GM12891 (cell line): ENCODE measurements at regions not wholly inside any gene's neighbourhood (a gene's known extent, or its start where the extent isn't known, plus 50 kb on each side); places are given as distances from the start of the nearest gene placed in this dataset.

Experiments used
- DNase-seq: peaks from one replicate; pipeline ENCODE4 v3.0.0; 2011; ENCODE audit warnings: low spot score; ENCODE audit not compliant: insufficient read length
- FAIRE-seq: peaks from 2 replicates; lab custom pipeline; 2011; peaks lifted over from hg19 to GRCh38; lab: Jason Lieb, UNC
- PAX5 ChIP-seq: IDR thresholded peaks from 2 replicates; pipeline ENCODE4 v1.6.1; 2011; ENCODE audit warnings: low read length, moderate library complexity, mild to moderate bottlenecking; ENCODE audit not compliant: insufficient read depth, severe bottlenecking
- POLR2A ChIP-seq: IDR thresholded peaks from 2 replicates; pipeline ENCODE4 v1.6.1; 2011; ENCODE audit warnings: low read depth, low read length, control low read depth
- POLR2AphosphoS5 ChIP-seq: IDR thresholded peaks from 2 replicates; pipeline ENCODE4 v1.6.1; 2011; ENCODE audit warnings: low read depth, low read length, control low read depth
- POU2F2 ChIP-seq: IDR thresholded peaks from 2 replicates; pipeline ENCODE4 v1.6.1; 2011; ENCODE audit warnings: low read depth, mild to moderate bottlenecking, control low read depth, low read length, moderate library complexity
- SPI1 ChIP-seq: IDR thresholded peaks from 2 replicates; pipeline ENCODE4 v1.6.1; 2011; ENCODE audit warnings: low read depth, low read length, control low read depth
- TAF1 ChIP-seq: IDR thresholded peaks from 2 replicates; pipeline ENCODE4 v1.6.1; 2011; ENCODE audit warnings: low read depth, low read length, control low read depth

DNA sequence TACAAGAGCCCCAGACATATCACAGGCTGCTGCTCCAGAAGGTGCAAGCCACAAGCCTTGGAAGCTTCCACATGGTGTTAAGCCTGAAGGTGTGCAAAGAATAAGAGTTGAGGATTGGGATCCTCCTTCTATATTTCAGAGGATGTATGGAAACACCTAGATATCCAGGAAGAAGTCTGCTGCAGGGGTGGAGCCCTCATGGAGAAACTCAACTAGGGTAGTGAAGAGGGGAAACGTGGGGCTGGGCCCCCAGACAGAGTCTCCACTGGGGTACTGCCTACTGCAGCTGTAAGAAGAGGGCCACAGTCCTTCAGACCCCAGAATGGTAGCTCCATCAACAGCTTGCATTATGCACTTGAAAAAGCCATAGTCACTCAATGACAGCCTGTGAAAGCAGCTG is 1444.0 kb downstream of the SLITRK1 start:
- FAIRE-seq (no peak), DNase-seq (no peak)
- no peak for TF ChIP-seq POU2F2
- TF ChIP-seq SPI1: no peak
- TF ChIP-seq TAF1: no peak
- TF ChIP-seq POLR2A: no peak
- no peak for TF ChIP-seq POLR2AphosphoS5
- TF ChIP-seq PAX5: no peak

DNA sequence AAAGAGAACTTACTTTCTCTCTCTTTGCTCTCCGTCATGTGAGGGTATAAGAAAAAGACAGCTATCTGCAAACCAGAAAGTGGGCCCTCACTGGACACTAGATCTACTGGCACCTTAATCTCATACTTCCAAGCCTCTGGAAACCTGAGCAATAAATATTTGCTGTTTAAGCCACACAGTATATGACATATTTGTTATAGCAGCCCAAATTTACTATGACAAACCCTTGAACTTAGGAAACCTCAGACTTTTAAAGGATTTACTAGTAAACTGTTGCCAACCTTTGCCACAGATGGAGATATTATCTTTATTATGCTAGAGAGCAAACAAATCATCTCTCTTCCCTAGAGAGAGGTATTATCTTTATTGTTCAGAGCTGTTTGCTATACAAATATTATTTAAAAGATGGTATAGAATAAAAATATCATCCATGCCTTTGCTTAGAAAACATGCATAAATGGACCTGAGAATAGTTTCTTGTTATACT is 1446.1 kb downstream of the SLITRK1 start:
- DNase-seq (no peak), FAIRE-seq (no peak)
- TF ChIP-seq POLR2AphosphoS5: no peak
- no peak for TF ChIP-seq POLR2A
- TF ChIP-seq TAF1: no peak
- no peak for TF ChIP-seq SPI1
- TF ChIP-seq PAX5: no peak
- TF ChIP-seq POU2F2: no peak

DNA sequence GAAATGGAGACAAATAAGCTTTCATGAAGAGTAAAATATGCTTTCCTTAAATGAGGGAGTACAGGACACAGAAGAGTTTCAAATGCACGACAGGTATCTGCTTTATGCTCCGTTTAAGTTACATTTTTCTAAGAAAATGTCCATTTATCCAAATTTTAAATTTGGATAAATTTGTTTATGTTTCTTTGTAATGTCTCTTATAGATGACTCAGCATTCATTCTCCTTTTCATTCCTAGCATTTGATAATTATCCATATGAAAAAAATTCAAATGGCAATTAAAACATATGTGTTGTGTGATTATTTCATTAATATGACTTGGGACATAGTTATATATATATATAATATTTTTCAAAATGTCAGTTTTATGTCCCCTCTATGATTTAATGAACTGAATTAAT is 1449.3 kb downstream of the SLITRK1 start:
- no peak for TF ChIP-seq TAF1
- DNase-seq (no peak), FAIRE-seq (no peak)

DNA sequence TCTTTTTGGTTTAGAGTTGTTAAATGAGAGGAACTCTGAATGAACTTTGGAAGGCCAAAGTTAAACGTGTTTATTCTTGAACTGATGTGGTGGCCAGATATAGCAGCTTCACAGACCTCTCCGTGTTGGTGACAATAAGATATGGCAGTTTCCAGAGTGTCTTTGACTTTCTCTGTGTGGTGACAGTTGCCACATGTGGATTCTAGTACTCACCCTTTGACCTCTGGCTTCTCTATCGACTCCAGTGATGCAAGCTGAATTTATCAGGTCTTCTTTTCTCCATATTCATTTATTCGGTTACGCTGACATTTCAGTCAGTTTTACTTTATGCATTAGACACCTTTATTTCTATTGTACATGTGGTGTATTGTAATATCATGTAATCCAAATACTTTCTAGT is 1469.5 kb downstream of the SLITRK1 start:
- no peak for TF ChIP-seq PAX5
- no peak for TF ChIP-seq POU2F2
- TF ChIP-seq TAF1: no peak
- no peak for TF ChIP-seq SPI1
- no peak for TF ChIP-seq POLR2AphosphoS5
- TF ChIP-seq POLR2A: no peak
- DNase-seq: no peak
- no peak for FAIRE-seq

DNA sequence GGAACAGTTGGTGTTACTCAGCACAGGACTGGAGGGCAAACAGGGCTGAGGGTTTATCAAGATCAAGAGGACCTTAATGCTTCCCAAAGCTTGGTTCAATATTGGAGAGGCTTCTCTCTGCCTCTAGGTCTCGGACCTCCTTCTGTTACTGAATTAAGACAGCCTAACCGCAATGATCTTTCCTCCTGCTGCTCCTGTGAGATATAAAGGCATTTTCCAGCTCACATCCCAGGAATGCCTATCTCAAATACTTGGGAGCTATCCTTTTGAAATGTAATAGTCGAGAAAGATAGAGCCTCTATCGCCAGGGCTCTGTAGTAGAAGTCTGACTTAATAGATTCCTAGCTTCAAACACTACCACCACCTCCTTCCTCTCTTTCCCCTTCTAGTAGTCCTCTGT is 1475.0 kb downstream of the SLITRK1 start:
- FAIRE-seq (no peak), DNase-seq (no peak)
- TF ChIP-seq POLR2A: no peak
- TF ChIP-seq POU2F2: no peak
- TF ChIP-seq TAF1: no peak
- no peak for TF ChIP-seq POLR2AphosphoS5
- TF ChIP-seq SPI1: no peak
- no peak for TF ChIP-seq PAX5

DNA sequence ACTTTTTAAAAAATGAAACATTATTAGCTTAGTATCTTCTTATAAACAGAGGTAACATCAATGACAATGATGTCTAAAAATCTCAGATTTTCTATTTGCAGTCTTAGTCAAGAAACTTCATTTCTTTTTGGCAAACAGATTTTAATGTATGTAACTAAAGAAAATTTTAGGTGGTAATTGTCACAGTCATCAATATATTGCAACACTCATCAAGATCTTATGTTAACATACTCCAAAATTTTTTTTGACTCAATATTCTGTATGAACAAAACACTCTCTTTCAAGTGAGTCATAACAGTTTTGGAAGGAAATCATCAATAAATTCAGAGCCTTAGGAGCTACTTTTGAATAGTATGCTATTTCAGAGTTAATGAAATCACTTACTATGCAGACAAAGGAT is 1507.6 kb downstream of the SLITRK1 start:
- TF ChIP-seq TAF1: no peak
- DNase-seq (no peak), FAIRE-seq (no peak)

DNA sequence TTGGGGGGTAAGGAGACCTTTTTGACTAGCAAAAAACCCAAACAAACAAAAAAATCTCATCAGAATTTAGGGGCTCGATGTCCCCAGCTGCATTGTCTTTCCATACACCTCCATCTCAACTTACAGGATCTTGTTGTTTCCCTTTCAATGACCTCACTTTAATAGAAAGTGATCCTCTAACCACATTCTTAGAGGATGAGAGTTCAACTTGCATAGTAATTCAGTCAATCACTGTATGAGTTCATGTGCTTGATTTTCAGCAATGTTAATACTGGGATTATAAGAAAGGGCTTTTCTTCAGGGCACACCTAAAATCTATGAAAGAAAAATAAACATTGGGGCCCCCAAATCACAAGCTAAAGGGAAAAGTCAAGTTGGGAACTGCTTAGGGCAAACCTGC is 1512.0 kb downstream of the SLITRK1 start:
- DNase-seq (no peak), FAIRE-seq (no peak)
- no peak for TF ChIP-seq POLR2AphosphoS5
- TF ChIP-seq POLR2A: no peak
- no peak for TF ChIP-seq PAX5
- no peak for TF ChIP-seq SPI1
- TF ChIP-seq TAF1: no peak
- no peak for TF ChIP-seq POU2F2

DNA sequence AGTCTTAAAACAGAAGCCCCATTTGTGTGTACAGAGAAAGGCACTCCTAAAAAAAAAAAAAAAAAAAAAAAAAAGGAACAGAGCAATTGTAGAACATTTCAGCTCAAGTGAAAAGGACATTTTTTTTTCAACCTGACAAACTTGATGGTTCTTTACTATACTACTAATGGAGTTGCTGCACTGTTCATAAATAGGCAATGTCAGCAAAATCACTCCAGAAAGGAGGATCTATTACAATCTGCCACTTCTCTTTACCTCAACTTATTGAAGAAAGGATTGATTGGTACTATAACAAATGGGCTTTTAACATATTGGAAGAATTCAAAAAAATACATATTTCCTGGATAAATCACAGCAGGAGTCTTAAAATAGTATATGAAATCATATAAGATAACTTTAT is 1517.7 kb downstream of the SLITRK1 start:
- FAIRE-seq (no peak), DNase-seq (no peak)
- TF ChIP-seq SPI1: no peak
- no peak for TF ChIP-seq TAF1
- no peak for TF ChIP-seq POU2F2
- no peak for TF ChIP-seq POLR2A
- no peak for TF ChIP-seq PAX5
- TF ChIP-seq POLR2AphosphoS5: no peak

DNA sequence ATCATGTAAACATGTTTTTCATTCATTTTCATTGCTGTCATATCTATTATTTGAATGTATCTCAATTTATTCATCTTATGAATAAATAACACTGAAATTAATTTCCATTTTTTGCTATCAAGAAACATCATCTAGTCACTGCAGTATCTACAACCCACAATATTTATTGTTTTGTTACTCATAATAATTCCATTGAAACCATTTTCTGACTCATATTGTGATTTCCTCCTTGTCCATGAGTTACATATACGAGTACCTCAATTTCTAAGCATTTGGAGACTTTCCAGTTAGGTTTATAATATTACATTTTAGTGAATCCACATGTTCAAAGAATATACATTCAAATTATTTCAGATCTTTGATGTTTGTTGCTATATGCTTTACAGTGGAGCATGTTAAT is 1524.0 kb downstream of the SLITRK1 start:
- TF ChIP-seq POLR2AphosphoS5: no peak
- no peak for TF ChIP-seq POU2F2
- TF ChIP-seq TAF1: no peak
- TF ChIP-seq PAX5: no peak
- no peak for TF ChIP-seq SPI1
- TF ChIP-seq POLR2A: no peak
- DNase-seq (no peak), FAIRE-seq (no peak)

DNA sequence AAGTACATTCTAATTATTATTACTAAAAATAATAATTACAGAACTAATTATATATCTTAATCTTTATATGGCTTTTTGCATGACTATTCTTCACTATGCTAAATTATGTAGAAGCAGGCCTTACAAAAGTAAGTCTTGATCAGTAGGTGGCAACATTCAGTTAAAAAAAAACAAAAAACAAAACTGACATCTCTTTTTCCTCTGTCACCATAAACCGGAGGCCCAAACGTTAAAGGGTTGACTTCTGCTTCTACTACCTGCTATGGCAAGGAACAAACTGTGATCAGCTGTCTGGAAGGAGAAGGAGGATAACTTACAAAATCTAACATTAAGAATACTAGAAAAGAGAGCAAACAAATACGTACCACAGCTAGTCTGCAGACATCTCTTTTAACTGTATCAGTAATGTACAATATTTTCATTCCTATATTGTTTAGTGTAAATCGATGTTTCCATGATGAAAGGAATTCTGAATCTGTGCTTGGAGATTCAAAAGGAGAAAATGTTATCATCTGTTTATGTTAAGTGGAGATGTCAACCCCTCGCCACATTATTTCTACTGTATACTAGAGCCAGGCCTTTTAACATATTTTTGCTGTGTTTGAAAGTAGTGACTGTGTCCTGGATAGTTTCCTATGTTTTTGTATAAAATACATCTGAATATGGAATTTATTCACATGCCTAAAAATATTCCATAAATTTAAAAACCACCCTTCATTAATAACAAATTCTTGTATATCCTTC is 1525.4 kb downstream of the SLITRK1 start:
- FAIRE-seq: no peak
- TF ChIP-seq SPI1 (no peak), TAF1 (no peak), POU2F2 (no peak), PAX5 (no peak), POLR2AphosphoS5 (no peak), POLR2A (no peak)
- no peak for DNase-seq

DNA sequence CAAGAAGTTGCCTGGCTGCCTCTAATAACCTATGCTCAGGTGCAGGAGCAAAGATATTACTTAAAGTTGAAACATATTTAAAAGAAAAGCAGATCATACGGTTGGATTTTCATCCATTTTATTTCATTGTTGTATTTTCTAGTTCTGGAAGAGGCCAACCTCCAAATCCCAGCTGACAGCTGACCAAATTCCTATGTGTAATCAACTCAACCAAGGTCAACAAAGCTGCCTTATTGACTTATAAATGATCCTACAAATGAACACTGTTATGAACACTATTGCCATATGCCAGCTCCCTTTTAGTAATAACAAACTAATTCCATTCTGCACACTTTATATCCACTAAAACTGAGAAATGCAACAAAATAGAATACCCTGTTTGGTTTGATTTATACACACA is 1537.4 kb downstream of the SLITRK1 start:
- FAIRE-seq: no peak
- no peak for DNase-seq
- no peak for TF ChIP-seq TAF1
- TF ChIP-seq POLR2AphosphoS5: no peak
- no peak for TF ChIP-seq POLR2A
- no peak for TF ChIP-seq SPI1
- TF ChIP-seq POU2F2: no peak
- no peak for TF ChIP-seq PAX5
